OCI-LY1 (cell line): ENCODE measurements at regions not wholly inside any gene's neighbourhood (a gene's known extent, or its start where the extent isn't known, plus 50 kb on each side); places are given as distances from the start of the nearest gene placed in this dataset.

Experiments
- H2AFZ ChIP-seq: fragments of 200-600 bp; sonication (generic), shearing (Covaris generic); 2 replicates; pipeline ENCODE4 v1.6.0; 2014; ENCODE audit warnings: antibody characterized with exemption, mild to moderate bottlenecking, low read length
- H3F3A ChIP-seq: fragments of 200-600 bp; sonication (generic), shearing (Covaris generic); 2 replicates; pipeline ENCODE4 v1.6.0; 2014; ENCODE audit warnings: mild to moderate bottlenecking, antibody characterized with exemption, low read length, moderate library complexity; ENCODE audit not compliant: insufficient read depth
- H3K27ac ChIP-seq: fragments of 200-600 bp; sonication (generic); 2 replicates; pipeline ENCODE4 v1.5.1; 2014; ENCODE audit warnings: low read length, mixed run types, mild to moderate bottlenecking, low read depth; ENCODE audit not compliant: poor library complexity, severe bottlenecking
- H3K27me3 ChIP-seq: fragments of 200-600 bp; sonication (generic); 2 replicates; pipeline ENCODE4 v1.6.0; 2014; ENCODE audit warnings: antibody characterized with exemption, mild to moderate bottlenecking, low read length, moderate library complexity; ENCODE audit not compliant: insufficient read depth
- H3K36me3 ChIP-seq: fragments of 200-600 bp; sonication (generic); 2 replicates; pipeline ENCODE4 v1.6.1; 2014; ENCODE audit warnings: mild to moderate bottlenecking, antibody characterized with exemption, low read length, moderate library complexity, mixed read lengths; ENCODE audit not compliant: insufficient read depth
- H3K4me1 ChIP-seq: fragments of 200-600 bp; sonication (generic); 2 replicates; pipeline ENCODE4 v1.5.1; 2014; ENCODE audit warnings: mild to moderate bottlenecking, low read length, moderate library complexity; ENCODE audit not compliant: insufficient read depth, severe bottlenecking
- H3K4me2 ChIP-seq: fragments of 200-600 bp; sonication (generic), shearing (Covaris generic); 2 replicates; pipeline ENCODE4 v1.6.1; 2014; ENCODE audit warnings: low read length
- H3K4me3 ChIP-seq: fragments of 200-600 bp; sonication (generic); 2 replicates; pipeline ENCODE4 v1.5.1; 2014; ENCODE audit warnings: low read length, low read depth, mild to moderate bottlenecking, mixed read lengths; ENCODE audit not compliant: poor library complexity, severe bottlenecking
- H3K79me2 ChIP-seq: fragments of 200-600 bp; shearing (Covaris generic); 2 replicates; pipeline ENCODE4 v1.6.1; 2016; ENCODE audit warnings: mixed run types, low read length, mixed read lengths; ENCODE audit not compliant: insufficient read depth
- H3K9ac ChIP-seq: fragments of 200-600 bp; sonication (generic), shearing (Covaris generic); 2 replicates; pipeline ENCODE4 v1.6.1; 2014; ENCODE audit warnings: mild to moderate bottlenecking, low read length, mixed read lengths
- H3K9me2 ChIP-seq: fragments of 200-600 bp; sonication (generic), shearing (Covaris generic); 2 replicates; pipeline ENCODE4 v1.6.1; 2014; ENCODE audit warnings: low read depth, mild to moderate bottlenecking, low read length, mixed read lengths
- H3K9me3 ChIP-seq: fragments of 200-600 bp; shearing (Covaris generic); 2 replicates; pipeline ENCODE4 v1.6.1; 2014; ENCODE audit warnings: low read length, mixed read lengths
- H4K20me1 ChIP-seq: fragments of 200-600 bp; sonication (generic), shearing (Covaris generic); 2 replicates; pipeline ENCODE4 v1.6.0; 2016; ENCODE audit warnings: mild to moderate bottlenecking, low read length; ENCODE audit not compliant: insufficient read depth
- CTCF ChIP-seq: fragments of 200-600 bp; sonication (generic), shearing (Covaris generic); IDR thresholded peaks from 2 replicates; pipeline ENCODE4 v1.5.1; 2017; ENCODE audit warnings: mild to moderate bottlenecking, antibody characterized with exemption, low read length, moderate library complexity, mixed read lengths
- EZH2 ChIP-seq: fragments of 200-600 bp; sonication (generic), shearing (Covaris generic); IDR thresholded peaks from 2 replicates; pipeline ENCODE4 v1.8.0; 2017; ENCODE audit warnings: borderline replicate concordance, mixed run types, mild to moderate bottlenecking, antibody characterized with exemption, low read length, moderate library complexity, mixed read lengths

GRCh38 chr5:82835488-82835887 lies 241.7 kb downstream of the TMEM167A start:
- H3K27me3 ChIP-seq = no peaks in the 10 kb centered on the region
- H3K9me2 ChIP-seq = no peaks in the 10 kb centered on the region
- TF ChIP-seq EZH2 (no peak), CTCF (no peak)
- no peaks in the 10 kb centered on the region for H3K9me3 ChIP-seq
- no peak overlapping the region for H2AFZ ChIP-seq
- H3K27ac ChIP-seq = no peak overlapping the region
- H3K4me1 ChIP-seq = no peaks in the 10 kb centered on the region
- no peaks in the 10 kb centered on the region for H3K79me2 ChIP-seq
- H3F3A ChIP-seq = no peaks in the 10 kb centered on the region
- H4K20me1 ChIP-seq = no peaks in the 10 kb centered on the region
- no peak overlapping the region for H3K4me2 ChIP-seq
- no peak overlapping the region for H3K9ac ChIP-seq
- no peak overlapping the region for H3K4me3 ChIP-seq
- no peaks in the 10 kb centered on the region for H3K36me3 ChIP-seq

DNA sequence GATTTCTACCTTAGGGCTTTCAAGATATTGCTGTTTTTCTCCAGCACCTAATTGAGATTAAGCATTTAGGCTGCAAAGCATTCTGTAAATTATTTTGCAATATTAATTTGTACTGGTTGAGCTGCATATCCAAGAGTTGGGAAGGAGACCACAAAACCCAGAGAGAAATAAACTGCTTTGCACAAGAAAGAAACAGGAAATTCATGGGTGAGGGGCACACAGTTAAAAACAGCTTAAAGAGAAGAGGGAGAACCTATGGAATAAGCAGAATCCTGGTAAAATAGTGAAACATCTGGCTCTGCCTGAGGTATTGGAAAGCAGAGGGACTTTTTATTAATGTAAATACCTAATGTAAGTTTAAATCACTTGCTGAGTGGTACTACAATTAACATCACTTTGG lies 243.0 kb downstream of the TMEM167A start:
- no peaks in the 10 kb centered on the region for H3K9me2 ChIP-seq
- H3K27ac ChIP-seq = no peak overlapping the region

DNA sequence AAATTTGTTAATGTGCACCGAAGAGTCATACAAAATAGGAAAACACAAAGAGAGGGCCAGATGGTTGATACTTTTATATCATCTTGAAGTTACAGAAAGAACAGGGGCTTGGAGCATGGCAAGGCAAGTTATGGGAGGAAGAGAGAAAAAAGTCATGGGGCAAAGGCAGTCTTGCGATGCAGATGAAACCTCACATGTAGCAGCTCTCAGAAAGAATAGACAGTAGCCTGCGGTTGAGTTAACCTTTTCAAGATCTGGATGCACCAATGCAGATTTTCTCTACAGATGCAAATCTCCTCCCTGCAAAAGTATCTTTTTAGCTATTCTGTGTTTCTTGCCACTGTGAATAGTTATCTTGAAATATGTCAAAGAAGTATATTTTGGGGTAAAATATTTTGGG lies 243.9 kb downstream of the TMEM167A start:
- no peak overlapping the region for H3K4me3 ChIP-seq
- H3K27me3 ChIP-seq = no peaks in the 10 kb centered on the region
- no peak overlapping the region for H3K4me2 ChIP-seq
- no peak overlapping the region for H3K27ac ChIP-seq
- TF ChIP-seq EZH2 (no peak), CTCF (no peak)
- H3K79me2 ChIP-seq = no peaks in the 10 kb centered on the region
- H3K9me3 ChIP-seq = no peaks in the 10 kb centered on the region
- no peaks in the 10 kb centered on the region for H3K4me1 ChIP-seq
- no peaks in the 10 kb centered on the region for H4K20me1 ChIP-seq
- no peak overlapping the region for H3K9ac ChIP-seq
- H2AFZ ChIP-seq = no peak overlapping the region
- no peaks in the 10 kb centered on the region for H3F3A ChIP-seq
- no peaks in the 10 kb centered on the region for H3K9me2 ChIP-seq
- H3K36me3 ChIP-seq = no peaks in the 10 kb centered on the region

More for the DNA sequence above, 243.0 kb downstream of the TMEM167A start:
- Histone ChIP-seq H2AFZ (no peak overlapping the region), H3K4me3 (no peak overlapping the region), H3K36me3 (no peaks in the 10 kb centered on the region), H3F3A (no peaks in the 10 kb centered on the region), H3K79me2 (no peaks in the 10 kb centered on the region), H3K4me2 (no peak overlapping the region), H4K20me1 (no peaks in the 10 kb centered on the region), H3K27me3 (no peaks in the 10 kb centered on the region), H3K9me3 (no peaks in the 10 kb centered on the region), H3K9ac (no peak overlapping the region), H3K4me1 (no peaks in the 10 kb centered on the region)
- TF ChIP-seq CTCF (no peak), EZH2 (no peak)
